ENCODE measurements at regions not wholly inside any gene's neighbourhood (a gene's known extent, or its start where the extent isn't known, plus 50 kb on each side); places are given as distances from the start of the nearest gene placed in this dataset.

DNA sequence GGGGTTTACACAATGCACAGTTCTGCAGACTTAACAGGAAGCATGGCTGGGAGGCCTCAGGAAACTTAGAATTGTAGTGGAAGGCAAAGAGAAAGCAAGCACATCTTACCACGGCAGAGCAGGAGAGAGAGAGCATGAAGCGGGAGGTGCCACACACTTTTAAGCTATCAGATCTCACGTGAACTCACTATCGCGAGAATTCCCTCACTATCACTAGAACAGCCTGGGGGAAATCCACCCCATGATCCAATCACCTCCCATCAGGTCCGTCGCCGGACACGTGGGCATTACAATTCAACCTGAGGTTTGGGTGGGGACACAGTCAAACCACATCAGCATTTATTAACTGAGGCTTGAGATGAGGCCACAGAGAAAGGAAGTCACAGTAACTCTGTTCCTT is 326.7 kb downstream of the C16orf95 start:
- DNase-seq (ENCODE audit: low spot score) = no peak

DNA sequence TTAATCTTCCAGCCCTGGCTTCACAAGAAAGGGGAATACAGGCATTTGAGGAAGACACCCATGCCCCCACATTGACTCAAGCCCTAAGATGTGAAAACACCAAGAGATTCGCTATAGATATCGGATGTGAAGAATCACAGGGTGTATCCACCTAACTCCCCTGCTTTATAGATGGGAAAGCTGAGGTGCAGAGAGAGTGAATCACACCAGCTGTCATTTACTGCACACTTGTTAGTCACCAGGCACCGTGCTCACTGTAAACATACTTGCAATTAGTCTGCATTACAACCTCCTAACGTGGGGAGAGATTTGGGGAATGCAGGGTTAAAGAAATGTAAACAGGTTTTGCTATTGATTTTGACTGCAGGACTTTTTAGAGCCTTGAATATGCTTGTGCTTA is 325.5 kb downstream of the C16orf95 start:
- no peak for DNase-seq (ENCODE audit: low spot score)

DNA sequence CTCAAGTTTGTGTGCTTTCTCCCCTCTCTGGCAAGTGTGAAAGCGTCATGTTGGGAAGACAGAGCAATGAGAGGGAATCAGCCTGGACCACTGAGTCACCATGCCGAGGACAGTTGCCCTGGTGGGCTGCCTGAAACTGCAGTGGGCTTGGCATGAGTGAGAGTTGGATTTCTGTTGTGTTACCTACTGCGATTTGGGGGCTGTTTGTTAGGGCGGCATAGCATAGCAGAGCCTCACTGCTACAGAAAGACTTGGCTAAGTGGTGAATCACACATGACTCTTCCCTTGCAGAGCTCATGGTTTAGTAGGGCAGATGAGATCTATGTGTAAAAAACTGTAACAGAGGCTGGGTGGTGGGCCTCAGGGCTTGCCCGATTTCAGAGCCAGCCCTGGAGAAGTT is 324.6 kb downstream of the C16orf95 start:
- no peak for DNase-seq (ENCODE audit: low spot score)

DNA sequence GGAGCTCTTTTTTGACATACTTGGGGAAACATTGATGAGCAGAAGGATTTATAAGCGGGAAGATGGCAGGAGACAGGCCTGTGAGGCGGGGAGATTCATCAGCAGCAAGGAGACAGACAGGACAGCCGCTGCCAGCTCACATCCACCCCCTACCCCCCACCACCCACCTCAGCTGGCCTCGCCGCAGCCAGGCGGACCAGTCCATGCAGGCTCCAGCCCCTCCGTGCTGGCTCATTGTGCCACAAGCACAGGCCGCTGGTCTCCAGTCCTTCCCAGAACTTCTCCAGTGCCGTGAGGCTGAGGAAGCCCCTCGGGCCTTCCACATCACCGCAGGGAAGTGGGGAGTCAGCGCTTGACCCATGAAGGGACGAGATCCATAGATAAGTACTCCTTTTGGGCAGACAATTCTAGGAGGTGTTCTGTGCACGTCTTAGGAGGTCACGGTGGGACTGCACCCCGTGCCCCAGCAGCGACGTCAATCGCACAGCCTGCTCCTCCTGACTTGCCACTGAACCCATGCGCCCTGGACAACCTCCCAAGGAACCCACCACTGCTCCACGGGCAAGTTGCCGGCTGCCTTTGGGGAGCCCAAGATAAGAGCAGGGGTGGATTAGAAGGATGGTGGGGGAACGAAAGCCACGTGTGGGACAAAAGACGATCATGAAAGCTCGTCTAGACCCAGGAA is 323.6 kb downstream of the C16orf95 start:
- no peak for DNase-seq (ENCODE audit: low spot score)

DNA sequence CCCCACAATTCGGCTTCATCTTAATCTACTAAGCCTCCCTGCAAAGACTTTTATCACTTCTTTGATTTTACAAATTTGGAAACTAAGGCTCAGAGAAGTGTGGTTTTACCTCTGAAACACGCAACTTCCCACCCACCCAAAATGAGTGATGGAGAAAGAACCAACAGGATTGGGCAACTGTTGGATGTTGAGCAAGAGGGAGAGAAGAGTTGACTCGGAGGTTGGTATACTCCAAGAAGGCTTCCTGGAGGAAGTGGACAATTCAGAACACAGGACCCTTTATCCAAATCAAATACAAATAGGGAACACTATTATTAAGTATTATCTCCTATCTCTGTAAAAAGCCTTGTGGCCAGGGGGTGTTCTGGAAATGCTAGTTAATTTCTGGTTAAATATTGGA is 323.0 kb downstream of the C16orf95 start:
- no peak for DNase-seq (ENCODE audit: low spot score)

DNA sequence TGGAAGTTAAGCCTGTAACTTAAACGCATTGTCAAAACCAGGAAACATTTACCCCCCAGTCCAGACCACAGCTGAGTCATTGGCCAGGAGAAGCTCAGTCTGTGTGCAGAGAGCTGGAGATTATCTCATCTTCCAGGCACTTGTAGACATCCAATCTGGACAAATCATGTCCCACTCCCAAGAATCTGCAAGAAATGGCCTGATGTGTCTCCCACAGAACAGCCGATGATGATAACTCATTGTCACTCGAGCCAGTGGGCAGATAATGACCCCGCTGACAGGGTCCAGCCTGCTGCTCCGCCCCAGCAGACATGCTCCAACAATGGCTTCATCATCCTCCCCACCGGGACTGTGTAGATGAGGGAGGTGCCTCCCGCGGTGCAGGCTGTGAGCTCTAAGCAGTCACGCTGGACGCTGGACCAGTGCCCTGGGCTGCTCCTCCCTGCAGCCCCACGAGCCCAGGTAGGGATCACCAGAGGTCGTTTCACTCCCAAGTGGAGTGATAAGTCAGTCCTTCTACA is 322.5 kb downstream of the C16orf95 start:
- no peak for DNase-seq (ENCODE audit: low spot score)

DNA sequence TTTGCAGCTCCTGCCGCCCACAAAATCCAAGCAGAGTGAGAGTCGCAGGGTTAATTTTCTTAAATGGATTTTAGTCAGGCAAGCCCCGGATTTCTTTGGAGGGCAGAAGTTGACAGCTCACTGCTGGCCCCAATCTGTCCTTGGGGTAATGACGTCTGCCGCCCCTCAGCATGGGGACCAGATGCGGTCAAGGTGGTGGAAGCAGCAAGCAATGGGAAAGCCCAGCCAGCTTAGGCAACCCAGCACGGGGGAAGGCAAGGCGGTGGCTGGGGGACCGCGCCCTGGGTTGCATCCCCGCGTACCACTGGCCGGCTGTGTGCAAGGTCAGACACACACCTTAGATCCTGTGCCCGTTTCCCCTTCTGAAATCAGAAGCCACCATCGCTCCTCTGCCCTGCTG is 321.7 kb downstream of the C16orf95 start:
- DNase-seq (ENCODE audit: low spot score) = no peak

DNA sequence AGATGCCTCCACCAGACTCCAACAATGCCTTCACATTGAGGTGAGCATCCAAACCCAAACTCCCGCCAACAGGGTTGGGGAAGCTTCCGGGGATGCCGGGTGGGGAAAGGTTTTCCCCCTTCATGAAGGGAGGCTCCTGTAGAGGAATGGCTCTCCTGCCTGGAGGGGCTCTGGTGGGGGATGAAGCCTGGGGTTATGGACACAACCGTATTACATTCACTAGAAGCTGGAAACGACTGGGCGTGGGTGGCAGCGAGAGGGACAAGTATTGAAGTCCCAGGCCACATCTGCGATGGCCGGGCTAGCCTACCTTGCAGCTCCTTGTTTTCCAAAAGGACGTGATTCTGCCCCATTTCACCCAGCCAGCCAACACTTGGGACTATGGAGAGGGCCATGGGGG is 321.1 kb downstream of the C16orf95 start:
- no peak for DNase-seq (ENCODE audit: low spot score)

DNA sequence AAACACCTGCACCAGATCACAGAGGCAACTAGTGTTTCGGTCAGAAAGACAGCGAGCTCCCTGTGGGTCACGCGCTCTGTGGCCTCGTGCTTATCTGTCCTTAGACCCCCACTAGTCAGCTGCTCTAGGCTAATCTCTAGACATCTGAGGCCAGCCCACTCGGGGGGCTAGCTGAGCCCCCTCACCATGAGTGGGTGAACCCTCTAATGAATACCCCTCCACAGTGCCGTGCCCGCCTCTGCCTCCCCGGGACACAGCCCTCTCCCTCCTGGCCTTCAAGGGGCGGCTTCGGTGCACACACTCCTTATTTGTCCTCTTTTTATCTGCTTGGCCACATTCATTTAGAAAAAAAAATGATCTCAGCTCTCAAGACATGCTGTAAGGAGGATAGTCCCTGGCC is 320.1 kb downstream of the C16orf95 start:
- no peak for DNase-seq (ENCODE audit: low spot score)

DNA sequence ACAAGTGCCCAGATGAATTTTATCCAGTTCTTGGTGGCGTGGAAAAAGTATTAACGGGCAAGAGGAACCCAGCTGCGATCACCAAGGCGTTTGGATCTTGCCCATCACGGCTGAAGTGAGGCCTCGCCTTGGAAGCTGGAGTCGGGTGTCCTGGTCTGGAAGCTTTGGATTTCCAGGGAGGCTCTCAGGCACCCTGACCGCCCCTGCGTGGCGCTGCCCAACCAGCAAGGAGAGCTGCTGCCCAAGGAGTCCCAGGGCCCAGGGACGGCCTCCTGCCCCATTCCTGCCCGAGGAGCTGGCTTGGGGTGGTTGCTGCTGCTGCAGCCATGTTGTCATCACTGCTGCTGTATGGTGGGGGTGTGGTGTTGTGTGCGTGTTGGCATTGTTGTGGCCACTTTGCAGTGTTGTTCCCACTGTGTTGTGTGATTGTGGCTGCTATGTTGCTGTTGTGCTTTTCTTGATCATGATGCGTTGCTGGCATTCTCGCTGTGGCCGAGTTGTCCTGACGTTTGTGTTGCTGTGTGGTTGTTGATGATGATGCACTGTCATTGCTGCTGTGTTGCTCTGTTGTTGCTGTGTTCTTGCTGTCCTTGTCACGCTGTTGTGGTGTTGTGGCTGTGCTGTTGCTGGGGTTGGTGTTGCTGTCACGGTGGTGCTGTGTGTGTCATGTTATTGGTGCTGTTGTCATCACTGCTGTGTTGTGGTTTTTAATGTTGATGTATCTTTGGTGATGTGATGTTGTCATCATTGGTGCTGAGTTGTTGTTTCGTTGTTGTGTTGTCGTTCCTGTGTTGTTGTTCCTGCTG is 318.8 kb downstream of the C16orf95 start:
- no peak for DNase-seq (ENCODE audit: low spot score)

DNA sequence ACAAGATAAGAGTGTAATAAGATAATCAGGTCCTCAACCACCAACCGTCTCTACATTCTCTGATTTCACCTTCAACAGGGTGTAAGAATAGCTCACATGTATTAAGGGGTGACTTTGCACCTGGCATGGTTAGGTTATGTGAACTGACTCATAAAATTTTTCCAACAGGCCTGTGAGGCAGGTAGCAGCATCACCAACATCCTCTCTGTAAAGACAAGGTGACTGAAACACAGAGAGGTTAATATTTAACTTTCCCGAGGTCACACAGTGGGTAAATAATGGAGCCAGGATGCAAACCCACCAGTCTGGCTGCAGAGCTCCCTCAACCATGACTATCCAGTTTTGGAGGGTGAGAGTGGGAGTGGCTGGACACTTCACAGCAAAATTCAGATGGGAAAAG is 317.2 kb downstream of the C16orf95 start:
- no peak for DNase-seq (ENCODE audit: low spot score)

DNA sequence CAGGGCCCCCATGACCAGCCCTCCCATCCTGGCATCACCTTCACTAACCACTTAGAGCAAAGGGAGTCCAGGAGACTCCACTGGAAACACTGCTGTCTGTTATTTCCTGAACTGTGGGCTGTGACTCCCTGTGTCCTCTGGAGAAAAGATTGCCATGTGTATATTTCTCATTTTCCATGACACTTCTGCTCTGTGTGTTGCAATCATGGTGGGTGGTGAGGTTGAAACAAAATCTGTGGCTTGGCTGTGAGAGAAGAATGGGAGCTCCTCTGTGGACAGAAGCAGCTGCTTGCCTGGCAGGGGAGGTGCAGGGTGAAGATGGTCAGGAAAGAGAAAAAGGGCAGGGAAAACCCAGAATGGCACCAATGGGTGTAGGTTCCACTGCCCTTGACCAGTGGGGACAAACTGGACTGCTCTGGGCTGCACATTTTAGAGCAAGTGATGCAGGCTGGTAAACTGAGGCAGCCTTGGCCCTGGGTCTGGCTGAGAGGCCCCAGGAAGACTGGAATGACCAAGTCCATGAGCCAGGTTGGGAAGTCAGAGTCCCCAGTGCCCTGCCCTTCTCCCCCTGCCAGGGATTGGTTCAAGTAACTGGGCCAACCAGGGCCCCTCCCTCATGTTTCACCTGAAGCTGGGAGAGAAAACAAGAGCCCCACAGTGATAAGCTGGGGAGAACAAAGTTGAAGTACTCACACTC is 314.3 kb downstream of the C16orf95 start:
- DNase-seq (ENCODE audit: low spot score) = no peak

DNA sequence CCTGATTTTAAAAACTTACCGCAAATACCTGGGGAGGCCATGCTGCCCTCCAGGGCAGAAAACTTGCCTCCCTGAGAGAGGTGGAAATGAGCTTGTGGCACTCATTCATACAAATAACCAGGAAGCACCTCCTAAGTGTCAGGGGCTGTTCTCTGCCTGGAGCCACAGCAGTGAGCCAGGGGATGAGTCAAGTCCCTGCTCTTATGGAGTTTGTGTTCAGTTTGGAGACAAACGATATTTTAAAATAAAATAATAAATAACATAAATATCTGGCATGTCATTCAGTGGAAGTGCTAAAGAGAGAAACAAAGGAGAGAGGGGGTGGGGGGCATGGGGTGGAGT is 313.8 kb downstream of the C16orf95 start:
- no peak for DNase-seq (ENCODE audit: low spot score)

DNA sequence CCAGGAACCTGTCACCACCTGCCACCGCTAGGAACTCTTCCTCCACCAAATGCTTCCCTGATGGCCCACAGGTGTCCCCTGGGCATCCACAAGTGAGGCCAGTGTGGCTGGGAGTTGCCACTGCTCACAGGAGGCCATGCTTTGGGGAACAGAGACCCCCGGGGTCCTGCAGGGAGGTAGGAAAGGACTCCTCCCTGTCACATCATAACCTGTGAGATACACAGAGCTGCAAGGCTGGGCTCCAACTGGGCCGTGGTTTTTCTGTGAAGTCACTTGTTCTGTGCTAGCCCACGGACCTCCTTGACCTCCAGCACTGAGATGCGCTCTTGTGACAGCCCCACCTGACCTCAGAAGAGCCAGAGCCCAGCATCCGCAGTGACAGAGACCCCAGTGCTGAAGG is 311.2 kb downstream of the C16orf95 start:
- DNase-seq (ENCODE audit: low spot score) = no peak

DNA sequence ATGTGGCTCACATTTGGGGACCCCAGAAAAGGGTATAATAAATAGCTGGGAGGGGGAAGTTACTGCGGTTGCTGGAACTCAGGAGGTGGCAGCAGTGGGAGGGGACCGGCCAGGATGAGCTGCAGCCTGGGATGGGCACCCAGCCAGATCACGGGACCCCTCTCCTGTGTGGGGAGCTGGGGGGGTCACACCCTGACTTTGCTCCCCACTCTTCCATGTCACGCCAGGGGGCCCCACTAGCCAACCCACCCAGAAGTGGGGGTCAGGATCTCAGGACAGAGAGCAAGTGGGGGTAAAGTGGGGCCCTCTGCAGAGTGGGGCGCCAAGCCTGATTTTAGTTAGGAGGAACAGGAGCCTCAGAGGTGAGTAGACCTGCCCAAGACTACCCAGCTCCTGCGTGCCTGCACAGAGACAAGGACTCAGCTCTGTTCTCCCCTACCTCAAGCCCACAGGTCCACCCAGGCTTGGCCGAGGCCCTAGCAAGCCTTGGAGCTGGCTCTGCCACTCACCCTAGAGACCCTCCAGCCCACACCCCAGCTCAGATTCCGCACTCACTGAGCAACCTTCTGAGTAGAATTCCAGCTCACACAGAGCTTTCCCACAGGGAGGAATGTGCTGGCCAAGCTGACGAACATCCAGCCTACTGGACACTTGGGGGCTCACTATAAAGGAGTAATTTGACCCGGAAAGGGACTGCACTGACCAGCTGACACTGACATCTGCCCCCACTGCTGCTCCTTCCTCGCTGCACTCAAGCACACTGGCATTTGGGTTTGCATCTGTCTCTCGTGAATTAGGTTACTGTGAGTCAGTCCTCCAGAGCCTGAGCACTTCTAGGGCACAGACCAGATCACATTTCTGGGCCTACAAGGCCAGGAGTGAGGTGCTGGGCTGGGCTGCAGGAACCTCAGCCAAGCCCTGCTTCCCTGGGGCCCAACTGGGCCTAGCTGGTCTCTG is 310.1 kb downstream of the C16orf95 start:
- DNase-seq (ENCODE audit: low spot score) = no peak

DNA sequence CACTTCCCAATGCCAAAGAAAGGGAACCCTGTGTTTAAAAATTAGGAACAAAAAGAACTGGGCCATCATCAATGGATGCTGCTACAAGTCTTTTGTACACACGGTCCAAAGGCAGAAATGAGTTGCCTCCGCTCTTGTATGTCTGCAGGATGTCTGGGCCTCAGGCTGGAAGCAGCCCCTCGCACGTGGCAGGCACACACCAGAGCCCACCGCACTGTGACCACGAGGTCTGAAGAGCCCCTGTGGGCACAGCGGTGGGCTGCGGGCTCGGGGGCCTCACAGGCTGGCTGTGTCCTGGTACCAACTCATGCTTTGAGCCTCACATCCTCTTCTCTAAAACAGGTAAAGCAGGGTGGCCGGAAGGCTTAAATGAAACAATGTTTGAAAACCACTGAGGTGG is 309.3 kb downstream of the C16orf95 start:
- DNase-seq (ENCODE audit: low spot score) = no peak

DNA sequence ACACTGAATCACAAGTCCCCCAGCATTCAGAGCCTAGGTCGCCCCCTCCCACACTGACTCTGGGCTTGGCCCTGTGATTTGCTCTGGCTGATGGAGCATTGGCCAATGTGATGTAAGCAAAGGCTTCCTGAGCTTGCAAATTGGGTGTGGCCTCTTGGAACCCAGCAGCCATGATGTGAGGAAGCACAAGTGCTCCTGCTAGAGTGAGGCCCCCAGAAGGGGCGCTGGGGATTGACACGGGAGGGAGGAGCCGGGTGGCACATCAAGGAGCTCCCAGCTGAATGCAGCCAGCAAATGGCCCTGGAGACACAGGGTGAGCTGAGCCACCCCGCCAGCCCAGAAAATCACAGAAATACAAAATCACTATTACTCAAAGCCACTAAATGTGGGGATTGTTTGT is 308.5 kb downstream of the C16orf95 start:
- no peak for DNase-seq (ENCODE audit: low spot score)

DNA sequence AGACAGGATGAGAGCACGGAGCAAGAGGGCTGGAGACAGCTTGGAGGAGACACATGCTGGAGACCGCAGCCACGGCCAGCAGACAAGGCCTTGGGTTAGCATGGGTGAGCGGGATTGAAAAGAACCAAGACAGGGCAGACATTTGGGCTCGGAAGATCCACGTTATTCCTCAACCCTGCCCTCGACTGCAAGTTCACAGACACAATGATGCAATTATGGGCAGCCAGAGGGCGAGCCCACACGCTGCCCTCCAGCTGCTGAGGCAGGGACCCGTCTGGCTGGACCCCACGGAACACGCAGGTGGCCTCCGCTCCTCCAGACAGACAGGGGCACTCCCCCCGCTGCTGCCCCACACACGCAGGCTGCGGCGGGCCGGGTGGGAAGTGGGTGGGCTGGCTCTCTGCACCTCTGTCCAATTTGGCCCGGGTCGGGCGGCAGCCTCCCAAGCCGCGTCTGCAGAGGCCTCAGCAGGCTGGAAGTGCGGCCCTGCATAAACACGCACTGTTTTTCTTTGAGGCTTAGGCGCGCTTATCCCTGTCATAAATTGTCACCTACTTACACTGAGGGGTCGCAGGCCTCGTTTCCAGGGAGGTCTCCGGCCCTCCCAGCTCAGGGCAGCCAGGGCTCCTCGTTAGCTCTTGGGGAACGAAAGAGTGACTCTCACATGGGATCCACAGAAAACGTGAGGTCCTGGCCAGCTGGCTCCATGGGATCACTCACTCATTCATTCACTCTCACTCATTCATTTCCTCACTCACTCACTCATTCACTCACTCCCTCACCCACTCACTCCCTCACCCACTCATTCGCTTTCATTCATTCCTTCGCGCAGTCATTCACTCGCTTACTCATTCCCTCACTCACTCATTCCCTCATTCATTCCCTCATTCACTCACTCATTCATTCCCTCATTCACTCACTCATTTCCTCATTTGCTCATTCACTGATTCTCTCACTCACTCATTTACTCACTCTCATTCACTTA is 303.9 kb downstream of the C16orf95 start:
- no peak for DNase-seq (ENCODE audit: low spot score)

DNA sequence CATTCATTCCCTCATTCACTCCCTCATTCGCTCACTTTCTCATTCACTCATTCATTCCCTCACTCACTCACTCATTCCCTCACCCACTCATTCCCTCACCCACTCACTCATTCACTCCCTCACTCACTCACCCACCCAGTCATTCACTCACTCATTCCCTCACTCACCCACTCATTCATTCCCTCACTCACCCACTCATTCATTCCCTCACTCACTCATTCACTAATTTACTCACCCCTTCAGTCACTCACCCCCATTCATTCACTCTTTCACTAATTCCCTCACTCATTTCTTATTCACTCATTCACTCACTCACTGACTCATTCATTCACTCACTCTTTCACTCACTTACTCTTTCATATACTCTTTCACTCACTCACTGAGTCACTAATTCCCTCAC is 303.1 kb downstream of the C16orf95 start:
- no peak for DNase-seq (ENCODE audit: low spot score)

DNA sequence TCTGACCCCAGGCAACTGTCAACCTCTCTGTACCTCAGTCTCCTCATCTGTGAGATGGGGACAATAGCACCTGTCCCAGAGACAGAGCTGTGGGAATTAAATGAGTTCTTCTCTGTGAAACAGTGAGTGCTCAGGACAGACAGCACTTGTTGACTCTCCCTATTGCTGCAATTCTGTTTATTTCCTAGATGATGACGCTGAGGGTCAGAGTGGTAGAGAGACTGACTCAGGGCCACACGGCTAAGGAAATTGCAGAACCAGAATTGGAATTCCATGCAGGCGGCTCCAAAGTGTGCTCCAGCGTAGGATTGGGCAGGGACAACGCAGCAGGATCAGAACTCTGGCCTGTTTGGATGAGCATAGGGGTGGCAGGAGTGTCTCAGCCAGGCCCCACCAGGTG is 302.2 kb downstream of the C16orf95 start:
- no peak for DNase-seq (ENCODE audit: low spot score)
